Liver (tissue), 3 donors: ENCODE measurements at regions not wholly inside any gene's neighbourhood (a gene's known extent, or its start where the extent isn't known, plus 50 kb on each side); places are given as distances from the start of the nearest gene placed in this dataset.

Experiments
- EGR1 ChIP-seq, 2 donors: IDR thresholded peaks; 2 replicates each; pipeline ENCODE4 v1.6.1; 2016 to 2018; ENCODE audit warnings: antibody characterized with exemption in 2 of 2, low read depth in 2 of 2
- FOXA1 ChIP-seq: IDR thresholded peaks from 2 replicates; pipeline ENCODE4 v1.6.1; 2016; ENCODE audit warnings: antibody characterized with exemption
- HNF4G ChIP-seq: IDR thresholded peaks from 2 replicates; pipeline ENCODE4 v1.6.1; 2016; ENCODE audit warnings: antibody characterized with exemption
- JUND ChIP-seq, 2 donors: IDR thresholded peaks; 2 replicates each; pipeline ENCODE4 v1.6.1; 2016; ENCODE audit warnings: antibody characterized with exemption in 2 of 2
- NR2F2 ChIP-seq: IDR thresholded peaks from 2 replicates; pipeline ENCODE4 v1.6.1; 2016; ENCODE audit warnings: antibody characterized with exemption
- RAD21 ChIP-seq, 2 donors: IDR thresholded peaks; 2 replicates each; pipeline ENCODE4 v1.6.1; 2016; ENCODE audit warnings: antibody characterized with exemption in 2 of 2, mild to moderate bottlenecking in 2 of 2
- SP1 ChIP-seq: IDR thresholded peaks from 2 replicates; pipeline ENCODE4 v1.6.1; 2018; ENCODE audit warnings: antibody characterized with exemption, mild to moderate bottlenecking
- TAF1 ChIP-seq: conservative IDR thresholded peaks from 2 replicates; pipeline ENCODE4 v1.6.1; 2016; ENCODE audit warnings: antibody characterized with exemption, mild to moderate bottlenecking
- YY1 ChIP-seq: IDR thresholded peaks from 2 replicates; pipeline ENCODE4 v1.6.1; 2016; ENCODE audit warnings: antibody characterized with exemption, mild to moderate bottlenecking
- TF ChIP-seq, protein P1 (sequence below): fragments of 150-350 bp; IDR thresholded peaks from 2 replicates; pipeline ENCODE4 v1.5.1; 2017; ENCODE audit warnings: improper control_type of control experiment, low read depth, low read length; ENCODE audit not compliant: missing input control
- TF ChIP-seq, protein P2 (sequence below): IDR thresholded peaks from 2 replicates; pipeline ENCODE4 v1.6.1; 2016; ENCODE audit warnings: antibody characterized with exemption, mild to moderate bottlenecking
- TF ChIP-seq, protein P3 (sequence below): IDR thresholded peaks from 2 replicates; pipeline ENCODE4 v1.6.1; 2016; ENCODE audit warnings: antibody characterized with exemption
- donor health status: healthy.
- donor health status: healthy.

DNA sequence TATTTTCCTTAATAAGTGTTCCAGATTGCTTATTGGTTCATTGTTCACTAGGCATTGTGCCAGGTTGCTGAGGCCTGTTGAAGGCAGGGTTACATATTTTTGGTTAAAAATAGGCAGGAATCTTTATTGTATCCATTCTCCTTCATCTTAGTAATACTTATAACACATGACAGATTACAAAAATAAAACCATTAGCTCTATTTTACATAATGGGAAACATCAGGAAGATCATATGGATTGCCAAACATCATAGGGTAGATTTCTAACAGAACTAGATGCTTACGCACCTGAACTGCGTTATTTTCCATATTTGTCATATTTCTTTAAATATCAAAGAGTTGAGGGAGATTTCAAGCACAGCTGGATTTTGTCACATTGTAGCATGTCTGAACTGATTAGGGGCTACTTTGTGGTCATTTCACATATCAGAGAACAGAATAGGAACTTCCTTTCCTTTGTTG lies 462.9 kb upstream of the SGO1 start:
- TF ChIP-seq, protein P1, sequence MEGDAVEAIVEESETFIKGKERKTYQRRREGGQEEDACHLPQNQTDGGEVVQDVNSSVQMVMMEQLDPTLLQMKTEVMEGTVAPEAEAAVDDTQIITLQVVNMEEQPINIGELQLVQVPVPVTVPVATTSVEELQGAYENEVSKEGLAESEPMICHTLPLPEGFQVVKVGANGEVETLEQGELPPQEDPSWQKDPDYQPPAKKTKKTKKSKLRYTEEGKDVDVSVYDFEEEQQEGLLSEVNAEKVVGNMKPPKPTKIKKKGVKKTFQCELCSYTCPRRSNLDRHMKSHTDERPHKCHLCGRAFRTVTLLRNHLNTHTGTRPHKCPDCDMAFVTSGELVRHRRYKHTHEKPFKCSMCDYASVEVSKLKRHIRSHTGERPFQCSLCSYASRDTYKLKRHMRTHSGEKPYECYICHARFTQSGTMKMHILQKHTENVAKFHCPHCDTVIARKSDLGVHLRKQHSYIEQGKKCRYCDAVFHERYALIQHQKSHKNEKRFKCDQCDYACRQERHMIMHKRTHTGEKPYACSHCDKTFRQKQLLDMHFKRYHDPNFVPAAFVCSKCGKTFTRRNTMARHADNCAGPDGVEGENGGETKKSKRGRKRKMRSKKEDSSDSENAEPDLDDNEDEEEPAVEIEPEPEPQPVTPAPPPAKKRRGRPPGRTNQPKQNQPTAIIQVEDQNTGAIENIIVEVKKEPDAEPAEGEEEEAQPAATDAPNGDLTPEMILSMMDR: no peak
- no peak for TF ChIP-seq EGR1 (IDR thresholded peaks at IDR 0.05; ENCODE audit: low read depth in 2 of 2)
- TF ChIP-seq NR2F2: no peak
- no peak for TF ChIP-seq TAF1
- TF ChIP-seq, protein P2, sequence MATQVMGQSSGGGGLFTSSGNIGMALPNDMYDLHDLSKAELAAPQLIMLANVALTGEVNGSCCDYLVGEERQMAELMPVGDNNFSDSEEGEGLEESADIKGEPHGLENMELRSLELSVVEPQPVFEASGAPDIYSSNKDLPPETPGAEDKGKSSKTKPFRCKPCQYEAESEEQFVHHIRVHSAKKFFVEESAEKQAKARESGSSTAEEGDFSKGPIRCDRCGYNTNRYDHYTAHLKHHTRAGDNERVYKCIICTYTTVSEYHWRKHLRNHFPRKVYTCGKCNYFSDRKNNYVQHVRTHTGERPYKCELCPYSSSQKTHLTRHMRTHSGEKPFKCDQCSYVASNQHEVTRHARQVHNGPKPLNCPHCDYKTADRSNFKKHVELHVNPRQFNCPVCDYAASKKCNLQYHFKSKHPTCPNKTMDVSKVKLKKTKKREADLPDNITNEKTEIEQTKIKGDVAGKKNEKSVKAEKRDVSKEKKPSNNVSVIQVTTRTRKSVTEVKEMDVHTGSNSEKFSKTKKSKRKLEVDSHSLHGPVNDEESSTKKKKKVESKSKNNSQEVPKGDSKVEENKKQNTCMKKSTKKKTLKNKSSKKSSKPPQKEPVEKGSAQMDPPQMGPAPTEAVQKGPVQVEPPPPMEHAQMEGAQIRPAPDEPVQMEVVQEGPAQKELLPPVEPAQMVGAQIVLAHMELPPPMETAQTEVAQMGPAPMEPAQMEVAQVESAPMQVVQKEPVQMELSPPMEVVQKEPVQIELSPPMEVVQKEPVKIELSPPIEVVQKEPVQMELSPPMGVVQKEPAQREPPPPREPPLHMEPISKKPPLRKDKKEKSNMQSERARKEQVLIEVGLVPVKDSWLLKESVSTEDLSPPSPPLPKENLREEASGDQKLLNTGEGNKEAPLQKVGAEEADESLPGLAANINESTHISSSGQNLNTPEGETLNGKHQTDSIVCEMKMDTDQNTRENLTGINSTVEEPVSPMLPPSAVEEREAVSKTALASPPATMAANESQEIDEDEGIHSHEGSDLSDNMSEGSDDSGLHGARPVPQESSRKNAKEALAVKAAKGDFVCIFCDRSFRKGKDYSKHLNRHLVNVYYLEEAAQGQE: no peak
- TF ChIP-seq, protein P3, sequence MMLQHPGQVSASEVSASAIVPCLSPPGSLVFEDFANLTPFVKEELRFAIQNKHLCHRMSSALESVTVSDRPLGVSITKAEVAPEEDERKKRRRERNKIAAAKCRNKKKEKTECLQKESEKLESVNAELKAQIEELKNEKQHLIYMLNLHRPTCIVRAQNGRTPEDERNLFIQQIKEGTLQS: no peak
- no peak for TF ChIP-seq FOXA1
- no peak for TF ChIP-seq JUND (IDR thresholded peaks at IDR 0.05)
- TF ChIP-seq RAD21 (IDR thresholded peaks at IDR 0.05): no peak
- no peak for TF ChIP-seq SP1
- TF ChIP-seq HNF4G: no peak
- no peak for TF ChIP-seq YY1
